ENCODE measurements at regions not wholly inside any gene's neighbourhood (a gene's known extent, or its start where the extent isn't known, plus 50 kb on each side); places are given as distances from the start of the nearest gene placed in this dataset.

DNA sequence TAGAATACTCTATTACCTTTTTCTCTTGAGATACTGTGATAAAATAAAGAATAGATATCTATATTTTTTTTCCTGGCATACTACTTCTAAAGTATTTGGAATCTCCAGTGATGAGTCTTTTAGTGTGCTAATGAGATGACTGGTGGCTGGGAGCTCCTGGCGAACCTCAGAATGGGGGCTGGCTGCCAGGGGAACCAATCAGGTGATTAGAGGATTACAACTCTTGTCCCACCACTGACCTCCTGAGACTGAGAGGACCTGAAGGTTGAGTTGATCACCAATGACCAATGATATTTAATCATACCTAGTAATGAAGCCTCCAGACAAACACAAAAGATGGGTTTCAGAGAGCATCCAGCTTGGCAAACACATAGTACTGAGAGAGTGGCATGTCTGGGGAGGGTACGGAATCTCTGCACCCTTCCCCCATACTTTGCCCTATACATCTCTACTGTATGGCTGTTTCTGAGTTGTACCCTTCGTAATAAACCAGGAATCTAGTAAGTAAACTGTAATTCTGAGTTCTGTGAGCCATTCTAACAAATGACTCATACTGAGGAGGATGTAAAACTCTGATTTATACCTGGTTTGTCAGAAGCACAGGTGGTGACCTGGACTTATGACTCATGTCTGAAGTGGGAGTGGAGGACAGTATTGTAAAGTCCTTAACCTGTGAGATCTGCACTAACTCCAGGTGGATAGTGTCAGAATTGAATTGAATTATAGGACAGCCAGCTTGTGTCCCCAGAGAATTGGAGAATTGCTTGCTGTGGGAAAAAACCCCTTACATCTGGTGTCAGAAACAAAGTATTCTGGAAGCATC, 325.3 kb upstream of the LRRC4C start:
- DNase-seq: no peak
- no peak overlapping the region for H3K4me3 ChIP-seq (ENCODE audit: low read depth, low read length)
- no peak overlapping the region for H3K27ac ChIP-seq
- H3K27me3 ChIP-seq (ENCODE audit: insufficient read depth, low read depth, severe bottlenecking): peaks cover 33% of the 10 kb centered on the region
- no peak for TF ChIP-seq CTCF (IDR thresholded peaks at IDR 0.05; ENCODE audit: low read depth, low read length)
- H3K36me3 ChIP-seq: no peaks in the 10 kb centered on the region
- H3K9me3 ChIP-seq (ENCODE audit: severe bottlenecking): no peaks in the 10 kb centered on the region

DNA sequence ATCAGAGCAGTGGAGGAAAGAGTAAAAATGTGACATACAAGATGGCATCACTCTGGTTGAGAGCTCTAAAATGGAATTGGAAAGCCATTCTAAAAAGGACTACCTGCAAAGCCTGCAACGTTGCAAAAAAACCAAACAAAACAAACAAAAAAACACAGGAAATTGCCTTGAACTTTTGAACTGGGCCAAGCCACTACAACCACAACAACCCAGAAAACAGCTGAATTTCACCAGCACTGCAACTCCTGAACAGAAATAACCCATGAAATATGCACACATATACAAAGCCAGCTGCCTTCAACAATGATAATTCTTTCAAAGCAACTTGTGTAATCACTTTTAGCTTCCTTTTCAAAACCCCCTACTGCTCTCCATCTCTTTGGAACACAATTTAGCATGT, 326.6 kb upstream of the LRRC4C start:
- Histone ChIP-seq H3K27me3 (ENCODE audit: insufficient read depth, low read depth, severe bottlenecking) (peaks cover 24% of the 10 kb centered on the region), H3K27ac (no peak overlapping the region), H3K4me3 (ENCODE audit: low read depth, low read length) (no peak overlapping the region), H3K36me3 (no peaks in the 10 kb centered on the region), H3K9me3 (ENCODE audit: severe bottlenecking) (no peaks in the 10 kb centered on the region)
- TF ChIP-seq CTCF (IDR thresholded peaks at IDR 0.05; ENCODE audit: low read depth, low read length): no peak
- DNase-seq: no peak

DNA sequence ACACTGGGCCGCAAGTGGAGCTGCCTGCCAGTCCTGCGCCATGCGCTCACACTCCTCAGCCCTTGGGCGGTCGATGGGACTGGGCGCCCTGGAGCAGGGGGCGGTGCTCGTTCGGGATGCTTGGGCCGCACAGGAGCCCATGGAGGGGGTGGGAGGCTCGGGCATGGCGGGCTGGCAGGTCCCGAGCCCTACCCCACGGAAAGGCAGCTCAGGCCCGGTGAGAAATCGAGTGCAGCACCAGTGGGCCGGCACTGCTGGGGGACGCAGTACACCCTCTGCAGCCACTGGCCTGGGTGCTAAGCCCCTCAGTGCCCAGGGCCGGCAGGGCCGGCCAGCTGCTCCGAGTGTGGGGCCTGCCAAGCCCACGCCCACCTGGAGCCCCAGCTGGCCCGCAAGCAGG, 328.7 kb upstream of the LRRC4C start:
- Histone ChIP-seq H3K36me3 (no peaks in the 10 kb centered on the region), H3K9me3 (ENCODE audit: severe bottlenecking) (no peaks in the 10 kb centered on the region), H3K27ac (no peak overlapping the region), H3K4me3 (ENCODE audit: low read depth, low read length) (no peak overlapping the region), H3K27me3 (ENCODE audit: insufficient read depth, low read depth, severe bottlenecking) (peaks cover 20% of the 10 kb centered on the region)
- TF ChIP-seq CTCF (IDR thresholded peaks at IDR 0.05; ENCODE audit: low read depth, low read length): no peak
- no peak for DNase-seq

GRCh38 chr11:41789376-41789775, 329.9 kb upstream of the LRRC4C start:
- Histone ChIP-seq H3K27me3 (ENCODE audit: insufficient read depth, low read depth, severe bottlenecking) (peaks cover 17% of the 10 kb centered on the region), H3K9me3 (ENCODE audit: severe bottlenecking) (no peaks in the 10 kb centered on the region), H3K36me3 (no peaks in the 10 kb centered on the region), H3K4me3 (ENCODE audit: low read depth, low read length) (no peak overlapping the region), H3K27ac (no peak overlapping the region)
- DNase-seq: no peak
- TF ChIP-seq CTCF (IDR thresholded peaks at IDR 0.05; ENCODE audit: low read depth, low read length): no peak

GRCh38 chr11:41795004-41795403, 335.6 kb upstream of the LRRC4C start:
- Histone ChIP-seq H3K9me3 (ENCODE audit: severe bottlenecking) (no peaks in the 10 kb centered on the region), H3K27me3 (ENCODE audit: insufficient read depth, low read depth, severe bottlenecking) (peaks cover 16% of the 10 kb centered on the region), H3K4me3 (ENCODE audit: low read depth, low read length) (no peak overlapping the region), H3K36me3 (no peaks in the 10 kb centered on the region), H3K27ac (no peak overlapping the region)
- DNase-seq: no peak
- TF ChIP-seq CTCF (IDR thresholded peaks at IDR 0.05; ENCODE audit: low read depth, low read length): no peak

GRCh38 chr11:41799754-41800153, 340.3 kb upstream of the LRRC4C start:
- no peaks in the 10 kb centered on the region for H3K36me3 ChIP-seq
- peaks cover 36% of the 10 kb centered on the region for H3K27me3 ChIP-seq (ENCODE audit: insufficient read depth, low read depth, severe bottlenecking)
- no peak overlapping the region for H3K27ac ChIP-seq
- H3K9me3 ChIP-seq (ENCODE audit: severe bottlenecking): no peaks in the 10 kb centered on the region
- DNase-seq: no peak
- H3K4me3 ChIP-seq (ENCODE audit: low read depth, low read length): no peak overlapping the region
- no peak for TF ChIP-seq CTCF (IDR thresholded peaks at IDR 0.05; ENCODE audit: low read depth, low read length)
